ENCODE measurements at regions not wholly inside any gene's neighbourhood (a gene's known extent, or its start where the extent isn't known, plus 50 kb on each side); places are given as distances from the start of the nearest gene placed in this dataset.

- H3F3A ChIP-seq (ENCODE audit: low read depth): no peaks in the 10 kb centered on the region
- H3K9me2 ChIP-seq (replicated peaks; ENCODE audit: low read depth, low read length): no peaks in the 10 kb centered on the region
- no peak overlapping the region for H3K4me2 ChIP-seq (ENCODE audit: low read depth, low read length, poor library complexity, severe bottlenecking)
- no peak overlapping the region for H3K9ac ChIP-seq (ENCODE audit: low read depth, low read length, poor library complexity, severe bottlenecking)
- H3K79me2 ChIP-seq (ENCODE audit: insufficient read depth, low read length): no peaks in the 10 kb centered on the region
- no peaks in the 10 kb centered on the region for H3K27me3 ChIP-seq (ENCODE audit: insufficient read depth, low read length, poor library complexity, severe bottlenecking)
- TF ChIP-seq CTCF (conservative IDR thresholded peaks at IDR 0.05; ENCODE audit: low read length): no peak
- no peak overlapping the region for H2AFZ ChIP-seq (ENCODE audit: low read length)
- H3K4me1 ChIP-seq (ENCODE audit: insufficient read depth, low read length, poor library complexity, severe bottlenecking): no peaks in the 10 kb centered on the region
- H3K36me3 ChIP-seq (ENCODE audit: insufficient read depth, low read length): no peaks in the 10 kb centered on the region
- no peaks in the 10 kb centered on the region for H4K20me1 ChIP-seq (ENCODE audit: insufficient read depth, low read length, poor library complexity, severe bottlenecking)
- H3K4me3 ChIP-seq (ENCODE audit: low read length, poor library complexity, severe bottlenecking): no peak overlapping the region
- H3K9me3 ChIP-seq (ENCODE audit: insufficient read depth, low read depth, low read length): no peaks in the 10 kb centered on the region
These were observed 1373.2 kb downstream of the SUCLG1 start for GRCh38 chr2:83085869-83086268.

- peaks cover 3% of the 10 kb centered on the region; the same call in 1 of the 2 replicates for H3K9me3 ChIP-seq (ENCODE audit: insufficient read depth, low read depth, low read length)
- no peak overlapping the region for H3K4me2 ChIP-seq (ENCODE audit: low read depth, low read length, poor library complexity, severe bottlenecking)
- no peak overlapping the region for H3K4me3 ChIP-seq (ENCODE audit: low read length, poor library complexity, severe bottlenecking)
- no peaks in the 10 kb centered on the region for H3K4me1 ChIP-seq (ENCODE audit: insufficient read depth, low read length, poor library complexity, severe bottlenecking)
- no peaks in the 10 kb centered on the region for H3K9me2 ChIP-seq (replicated peaks; ENCODE audit: low read depth, low read length)
- no peak for TF ChIP-seq CTCF (conservative IDR thresholded peaks at IDR 0.05; ENCODE audit: low read length)
- TF ChIP-seq EZH2phosphoT487 (IDR thresholded peaks at IDR 0.05; ENCODE audit: borderline replicate concordance): no peak
- no peaks in the 10 kb centered on the region for H3F3A ChIP-seq (ENCODE audit: low read depth)
- no peaks in the 10 kb centered on the region for H4K20me1 ChIP-seq (ENCODE audit: insufficient read depth, low read length, poor library complexity, severe bottlenecking)
- H2AFZ ChIP-seq (ENCODE audit: low read length): no peak overlapping the region
- no peaks in the 10 kb centered on the region for H3K79me2 ChIP-seq (ENCODE audit: insufficient read depth, low read length)
- H3K27me3 ChIP-seq (ENCODE audit: insufficient read depth, low read length, poor library complexity, severe bottlenecking): no peaks in the 10 kb centered on the region
- no peak overlapping the region for H3K9ac ChIP-seq (ENCODE audit: low read depth, low read length, poor library complexity, severe bottlenecking)
- H3K36me3 ChIP-seq (ENCODE audit: insufficient read depth, low read length): no peaks in the 10 kb centered on the region
These were observed 1377.0 kb downstream of the SUCLG1 start for GRCh38 chr2:83081826-83082690.

GRCh38 chr2:83079007-83079406 is 1380.1 kb downstream of the SUCLG1 start:
- peaks cover 3% of the 10 kb centered on the region; the same call in 1 of the 2 replicates for H3K9me3 ChIP-seq (ENCODE audit: insufficient read depth, low read depth, low read length)

More at GRCh38 chr2:83079007-83079406, 1380.1 kb downstream of the SUCLG1 start:
- Histone ChIP-seq H2AFZ (ENCODE audit: low read length) (no peak overlapping the region), H3K27me3 (ENCODE audit: insufficient read depth, low read length, poor library complexity, severe bottlenecking) (no peaks in the 10 kb centered on the region), H3K4me3 (ENCODE audit: low read length, poor library complexity, severe bottlenecking) (no peak overlapping the region), H3F3A (ENCODE audit: low read depth) (no peaks in the 10 kb centered on the region), H3K4me1 (ENCODE audit: insufficient read depth, low read length, poor library complexity, severe bottlenecking) (no peaks in the 10 kb centered on the region), H3K79me2 (ENCODE audit: insufficient read depth, low read length) (no peaks in the 10 kb centered on the region), H4K20me1 (ENCODE audit: insufficient read depth, low read length, poor library complexity, severe bottlenecking) (no peaks in the 10 kb centered on the region), H3K9me2 (replicated peaks; ENCODE audit: low read depth, low read length) (no peaks in the 10 kb centered on the region), H3K4me2 (ENCODE audit: low read depth, low read length, poor library complexity, severe bottlenecking) (no peak overlapping the region), H3K36me3 (ENCODE audit: insufficient read depth, low read length) (no peaks in the 10 kb centered on the region), H3K9ac (ENCODE audit: low read depth, low read length, poor library complexity, severe bottlenecking) (no peak overlapping the region)
- TF ChIP-seq CTCF (conservative IDR thresholded peaks at IDR 0.05; ENCODE audit: low read length): no peak
- TF ChIP-seq EZH2phosphoT487 (IDR thresholded peaks at IDR 0.05; ENCODE audit: borderline replicate concordance): no peak

Measured in Loucy (cell line).